HG03558 (cell line): ENCODE measurements at regions not wholly inside any gene's neighbourhood (a gene's known extent, or its start where the extent isn't known, plus 50 kb on each side); places are given as distances from the start of the nearest gene placed in this dataset.

Experiments used
- ATAC-seq: cut with Tn5 transposase; IDR thresholded peaks from one replicate; pipeline ENCODE4 v1.9.1; 2021; ENCODE audit warnings: moderate number of reproducible peaks; ENCODE audit not compliant: unreplicated experiment; ENCODE audit errors: extremely low read depth

- ATAC-seq: no peak
Measured at GRCh38 chr6:166683477-166683876, 56.4 kb upstream of the RPS6KA2 start.

GRCh38 chr6:166679566-166679965, 52.5 kb upstream of the RPS6KA2 start:
- no peak for ATAC-seq

- ATAC-seq: no peak
Measured at GRCh38 chr6:166678426-166678825, 51.4 kb upstream of the RPS6KA2 start.

- ATAC-seq: no peak
Measured at GRCh38 chr6:166677941-166678340, 50.9 kb upstream of the RPS6KA2 start.
